ENCODE measurements at regions not wholly inside any gene's neighbourhood (a gene's known extent, or its start where the extent isn't known, plus 50 kb on each side); places are given as distances from the start of the nearest gene placed in this dataset.

DNA sequence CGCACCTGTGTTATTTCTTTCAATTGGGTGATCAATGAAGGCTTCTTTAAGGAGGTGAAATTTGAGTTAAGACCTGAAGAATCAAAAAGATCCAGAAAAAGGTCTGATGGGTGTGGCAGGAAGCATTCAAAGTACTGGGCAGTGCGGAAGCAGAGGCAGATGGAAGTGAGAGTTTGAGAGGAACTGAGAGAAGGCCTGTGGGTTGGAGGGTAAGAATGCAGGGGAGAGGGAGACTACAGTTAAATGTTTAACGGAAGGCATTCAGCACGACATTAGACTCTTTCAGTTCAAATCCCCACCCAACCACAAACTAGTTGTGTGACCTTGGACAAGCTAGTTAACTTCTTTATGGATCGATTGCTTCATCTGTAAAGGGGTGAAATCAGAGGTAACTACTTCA is 50.5 kb upstream of the GCM1 start:
- H3K9ac ChIP-seq (ENCODE audit: low read depth, low read length, poor library complexity, severe bottlenecking) = no peak overlapping the region
- H3K36me3 ChIP-seq (ENCODE audit: insufficient read depth, low read length) = no peaks in the 10 kb centered on the region
- H2AFZ ChIP-seq (ENCODE audit: low read length) = no peak overlapping the region
- H4K20me1 ChIP-seq (ENCODE audit: insufficient read depth, low read length, poor library complexity, severe bottlenecking) = no peaks in the 10 kb centered on the region
- no peaks in the 10 kb centered on the region for H3K27me3 ChIP-seq (ENCODE audit: insufficient read depth, low read length, poor library complexity, severe bottlenecking)
- no peaks in the 10 kb centered on the region for H3K79me2 ChIP-seq (ENCODE audit: insufficient read depth, low read length)
- no peaks in the 10 kb centered on the region for H3K9me3 ChIP-seq (ENCODE audit: insufficient read depth, low read depth, low read length)
- no peak overlapping the region for H3K4me3 ChIP-seq (ENCODE audit: low read length, poor library complexity, severe bottlenecking)
- no peak overlapping the region for H3K4me2 ChIP-seq (ENCODE audit: low read depth, low read length, poor library complexity, severe bottlenecking)
- no peaks in the 10 kb centered on the region for H3F3A ChIP-seq (ENCODE audit: low read depth)
- TF ChIP-seq, protein P1, sequence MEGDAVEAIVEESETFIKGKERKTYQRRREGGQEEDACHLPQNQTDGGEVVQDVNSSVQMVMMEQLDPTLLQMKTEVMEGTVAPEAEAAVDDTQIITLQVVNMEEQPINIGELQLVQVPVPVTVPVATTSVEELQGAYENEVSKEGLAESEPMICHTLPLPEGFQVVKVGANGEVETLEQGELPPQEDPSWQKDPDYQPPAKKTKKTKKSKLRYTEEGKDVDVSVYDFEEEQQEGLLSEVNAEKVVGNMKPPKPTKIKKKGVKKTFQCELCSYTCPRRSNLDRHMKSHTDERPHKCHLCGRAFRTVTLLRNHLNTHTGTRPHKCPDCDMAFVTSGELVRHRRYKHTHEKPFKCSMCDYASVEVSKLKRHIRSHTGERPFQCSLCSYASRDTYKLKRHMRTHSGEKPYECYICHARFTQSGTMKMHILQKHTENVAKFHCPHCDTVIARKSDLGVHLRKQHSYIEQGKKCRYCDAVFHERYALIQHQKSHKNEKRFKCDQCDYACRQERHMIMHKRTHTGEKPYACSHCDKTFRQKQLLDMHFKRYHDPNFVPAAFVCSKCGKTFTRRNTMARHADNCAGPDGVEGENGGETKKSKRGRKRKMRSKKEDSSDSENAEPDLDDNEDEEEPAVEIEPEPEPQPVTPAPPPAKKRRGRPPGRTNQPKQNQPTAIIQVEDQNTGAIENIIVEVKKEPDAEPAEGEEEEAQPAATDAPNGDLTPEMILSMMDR (conservative IDR thresholded peaks at IDR 0.05; ENCODE audit: low read length) = no peak
- no peak for TF ChIP-seq EZH2phosphoT487 (IDR thresholded peaks at IDR 0.05; ENCODE audit: borderline replicate concordance)
- H3K9me2 ChIP-seq (replicated peaks; ENCODE audit: low read depth, low read length) = no peaks in the 10 kb centered on the region
- no peaks in the 10 kb centered on the region for H3K4me1 ChIP-seq (ENCODE audit: insufficient read depth, low read length, poor library complexity, severe bottlenecking)

Data from Loucy (cell line).